GM12875 (cell line): ENCODE measurements at regions not wholly inside any gene's neighbourhood (a gene's known extent, or its start where the extent isn't known, plus 50 kb on each side); places are given as distances from the start of the nearest gene placed in this dataset.

Source experiments
- H3K4me3 ChIP-seq: one replicate; pipeline ENCODE4 v1.5.1; 2011; ENCODE audit warnings: low read depth, low read length, control low read depth
- TF ChIP-seq, protein P1 (sequence below): IDR thresholded peaks from 2 replicates; pipeline ENCODE4 v1.5.1; 2011; ENCODE audit warnings: low read depth, mild to moderate bottlenecking, control low read depth, inconsistent platforms, low read length, moderate library complexity, borderline replicate concordance; ENCODE audit not compliant: insufficient read depth

DNA sequence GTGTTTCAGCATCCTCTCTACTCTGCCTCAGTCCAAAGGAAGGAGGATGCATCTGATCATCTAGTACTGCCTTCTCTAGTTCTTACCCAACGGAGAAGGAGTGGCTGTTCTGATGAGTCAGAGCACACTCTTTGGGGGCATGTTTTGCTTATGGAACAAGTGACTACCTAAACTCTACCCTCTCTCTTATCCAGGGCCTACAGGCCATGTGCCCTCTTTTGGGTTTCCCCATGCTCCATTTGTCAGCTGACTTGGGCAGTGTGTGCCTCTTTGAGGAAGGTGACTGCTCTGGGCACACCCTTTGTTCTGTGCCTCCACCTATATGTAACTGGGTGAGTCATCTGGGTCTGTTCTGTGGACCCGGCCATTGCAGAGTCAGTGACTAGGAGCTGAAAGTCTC is 89.6 kb upstream of the BNC2 start:
- TF ChIP-seq, protein P1, sequence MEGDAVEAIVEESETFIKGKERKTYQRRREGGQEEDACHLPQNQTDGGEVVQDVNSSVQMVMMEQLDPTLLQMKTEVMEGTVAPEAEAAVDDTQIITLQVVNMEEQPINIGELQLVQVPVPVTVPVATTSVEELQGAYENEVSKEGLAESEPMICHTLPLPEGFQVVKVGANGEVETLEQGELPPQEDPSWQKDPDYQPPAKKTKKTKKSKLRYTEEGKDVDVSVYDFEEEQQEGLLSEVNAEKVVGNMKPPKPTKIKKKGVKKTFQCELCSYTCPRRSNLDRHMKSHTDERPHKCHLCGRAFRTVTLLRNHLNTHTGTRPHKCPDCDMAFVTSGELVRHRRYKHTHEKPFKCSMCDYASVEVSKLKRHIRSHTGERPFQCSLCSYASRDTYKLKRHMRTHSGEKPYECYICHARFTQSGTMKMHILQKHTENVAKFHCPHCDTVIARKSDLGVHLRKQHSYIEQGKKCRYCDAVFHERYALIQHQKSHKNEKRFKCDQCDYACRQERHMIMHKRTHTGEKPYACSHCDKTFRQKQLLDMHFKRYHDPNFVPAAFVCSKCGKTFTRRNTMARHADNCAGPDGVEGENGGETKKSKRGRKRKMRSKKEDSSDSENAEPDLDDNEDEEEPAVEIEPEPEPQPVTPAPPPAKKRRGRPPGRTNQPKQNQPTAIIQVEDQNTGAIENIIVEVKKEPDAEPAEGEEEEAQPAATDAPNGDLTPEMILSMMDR: no peak
- H3K4me3 ChIP-seq: no peak overlapping the region

DNA sequence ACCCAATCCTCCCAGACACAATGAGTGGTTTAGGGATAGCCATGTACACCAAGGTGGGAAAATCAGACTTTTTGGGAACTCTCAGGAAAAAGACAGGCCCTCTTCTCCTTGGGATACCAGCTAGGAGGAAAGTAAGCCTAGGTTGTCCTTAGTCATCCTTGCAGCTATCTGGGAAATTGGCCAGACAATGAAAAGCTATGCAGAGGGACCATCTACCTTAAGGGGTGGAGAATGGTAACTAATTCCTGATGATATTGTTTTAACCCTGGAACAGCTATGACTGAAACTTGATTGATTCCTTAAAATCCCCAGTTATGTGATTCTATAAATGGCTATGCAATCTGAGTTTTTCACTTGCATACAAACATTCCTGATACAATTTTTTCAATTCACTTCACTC is 88.9 kb upstream of the BNC2 start:
- TF ChIP-seq, protein P1: no peak
- H3K4me3 ChIP-seq: no peak overlapping the region

DNA sequence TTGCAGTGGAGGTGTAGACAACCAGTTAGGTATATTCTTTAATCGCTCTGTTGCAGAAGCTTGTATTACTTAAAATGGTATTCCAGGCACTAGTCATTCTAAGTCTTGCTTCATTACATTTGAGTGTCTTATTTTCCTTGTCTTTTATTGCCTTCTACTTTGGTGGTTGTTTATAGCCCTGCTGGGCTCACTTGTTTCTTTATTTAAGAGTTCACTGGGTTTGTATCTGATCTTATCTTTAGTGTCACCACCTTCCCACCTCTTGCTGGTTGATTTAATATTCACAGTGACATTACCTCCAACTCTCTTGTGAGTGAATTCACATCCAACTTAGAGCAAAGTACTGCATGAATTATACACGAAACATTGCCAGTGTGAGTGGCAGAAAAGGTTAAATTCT is 83.6 kb upstream of the BNC2 start:
- TF ChIP-seq, protein P1: no peak
- H3K4me3 ChIP-seq: no peak overlapping the region

DNA sequence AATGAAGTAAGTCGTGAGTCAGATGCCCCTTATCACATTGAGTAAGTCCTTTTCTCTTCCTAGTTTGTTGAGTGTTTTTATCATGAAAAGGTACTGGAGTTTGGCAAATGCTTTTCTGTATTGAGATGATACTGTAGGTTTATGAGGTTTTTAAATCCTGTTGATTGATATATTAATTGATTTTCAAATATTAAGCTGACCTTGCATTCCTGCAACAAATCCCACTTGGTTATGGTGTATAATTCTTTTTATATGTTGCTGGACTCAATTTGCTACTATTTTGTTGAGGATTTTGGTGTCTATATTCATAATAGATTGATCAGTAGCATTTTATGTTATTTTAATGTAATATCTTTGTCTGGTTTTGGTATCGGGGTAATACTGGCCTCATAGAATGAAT is 81.0 kb upstream of the BNC2 start:
- TF ChIP-seq, protein P1: no peak
- no peak overlapping the region for H3K4me3 ChIP-seq

DNA sequence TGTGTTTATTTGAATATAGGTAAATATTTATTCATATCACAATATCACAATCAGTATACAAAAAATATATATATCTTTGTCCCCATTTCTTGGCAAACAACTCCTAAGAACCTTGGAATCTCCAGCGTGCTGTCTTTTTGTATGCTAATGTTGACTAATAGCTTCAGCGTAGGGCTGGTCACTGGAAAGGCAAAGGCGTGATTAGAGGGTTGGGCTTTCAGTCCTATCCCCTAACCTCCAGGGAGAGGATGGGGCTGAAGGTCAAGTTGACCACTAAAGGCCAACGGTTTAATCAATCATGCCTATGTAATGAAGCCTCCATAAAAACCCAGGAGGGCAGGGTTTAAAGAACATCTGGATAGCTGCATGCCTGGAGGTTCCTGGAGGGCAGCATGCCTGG is 79.6 kb upstream of the BNC2 start:
- TF ChIP-seq, protein P1: no peak
- H3K4me3 ChIP-seq: no peak overlapping the region

DNA sequence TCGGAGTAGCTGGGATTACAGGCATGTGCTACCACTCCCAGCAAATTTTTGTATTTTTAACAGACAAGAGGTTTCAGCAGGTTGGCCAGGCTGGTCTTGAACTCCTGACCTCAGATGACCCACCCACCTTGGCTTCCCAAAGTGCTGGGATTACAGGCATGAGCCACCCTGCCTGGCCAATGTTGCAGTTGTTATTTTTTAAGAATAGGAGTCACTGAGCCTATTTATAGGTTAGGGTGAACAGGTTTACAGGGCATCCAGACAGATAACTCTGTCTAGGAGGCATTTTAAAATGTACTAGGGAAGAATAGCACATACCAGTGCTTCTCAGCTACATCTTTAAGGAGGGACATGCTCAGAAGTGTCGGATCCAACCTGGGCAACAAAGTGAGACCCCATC is 60.1 kb upstream of the BNC2 start:
- no peak overlapping the region for H3K4me3 ChIP-seq
- TF ChIP-seq, protein P1: no peak

DNA sequence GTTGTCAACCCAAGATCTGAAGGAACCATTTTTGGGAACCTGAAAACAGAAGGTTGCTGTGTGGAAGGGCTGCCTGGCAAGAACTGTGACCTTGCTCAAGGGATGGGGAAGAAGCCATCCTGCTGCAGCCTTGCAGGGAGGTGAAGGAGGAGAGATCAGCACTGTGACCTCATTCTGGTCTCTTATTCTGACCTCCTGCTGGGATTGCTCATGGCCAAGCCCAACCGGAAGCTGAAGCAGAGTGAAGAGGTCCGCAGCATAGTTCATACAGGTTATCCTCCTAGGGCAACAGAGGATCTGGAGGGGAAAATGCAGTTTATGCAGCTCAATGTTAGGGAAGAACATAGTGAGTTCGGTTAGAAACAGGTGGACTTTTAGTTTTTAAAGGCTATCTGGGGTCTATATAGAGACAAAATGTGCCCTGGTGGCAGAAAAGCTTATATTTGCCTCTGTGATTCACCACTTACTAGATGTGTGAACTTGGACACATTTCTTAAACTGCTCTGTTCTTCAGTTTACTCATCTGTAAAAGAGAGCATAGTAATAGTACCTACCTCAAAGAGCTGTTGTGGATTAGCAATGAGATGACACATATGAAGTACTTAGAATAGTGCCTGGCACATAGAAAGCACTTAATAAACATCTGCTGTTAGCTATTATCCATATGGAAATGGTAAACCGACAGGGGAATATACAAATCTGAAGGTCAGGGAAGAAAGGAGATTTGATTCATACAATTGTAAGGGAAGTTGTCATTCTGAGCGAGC is 57.9 kb upstream of the BNC2 start:
- TF ChIP-seq, protein P1: no peak
- H3K4me3 ChIP-seq: no peak overlapping the region
